ENCODE measurements at regions not wholly inside any gene's neighbourhood (a gene's known extent, or its start where the extent isn't known, plus 50 kb on each side); places are given as distances from the start of the nearest gene placed in this dataset.

DNA sequence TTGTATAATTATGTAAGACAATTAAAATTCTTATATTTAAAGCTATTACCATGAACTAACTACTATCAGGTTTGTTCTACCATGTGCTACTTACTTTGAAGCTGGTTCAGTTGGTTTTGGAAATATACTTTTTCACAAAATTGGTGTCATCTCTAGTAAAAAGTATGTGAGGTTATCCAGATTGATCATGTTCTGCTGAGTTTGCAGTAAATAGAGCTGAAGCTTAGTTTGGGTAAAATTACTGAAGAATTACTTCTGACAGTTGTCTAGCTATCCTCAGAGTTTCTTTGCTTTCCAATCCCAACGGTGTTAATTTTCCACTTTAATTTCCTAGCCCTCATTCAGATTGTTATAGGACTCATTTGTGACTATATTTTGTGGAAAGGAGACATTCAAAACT is 184.2 kb downstream of the FAT4 start:
- TF ChIP-seq, protein P1, sequence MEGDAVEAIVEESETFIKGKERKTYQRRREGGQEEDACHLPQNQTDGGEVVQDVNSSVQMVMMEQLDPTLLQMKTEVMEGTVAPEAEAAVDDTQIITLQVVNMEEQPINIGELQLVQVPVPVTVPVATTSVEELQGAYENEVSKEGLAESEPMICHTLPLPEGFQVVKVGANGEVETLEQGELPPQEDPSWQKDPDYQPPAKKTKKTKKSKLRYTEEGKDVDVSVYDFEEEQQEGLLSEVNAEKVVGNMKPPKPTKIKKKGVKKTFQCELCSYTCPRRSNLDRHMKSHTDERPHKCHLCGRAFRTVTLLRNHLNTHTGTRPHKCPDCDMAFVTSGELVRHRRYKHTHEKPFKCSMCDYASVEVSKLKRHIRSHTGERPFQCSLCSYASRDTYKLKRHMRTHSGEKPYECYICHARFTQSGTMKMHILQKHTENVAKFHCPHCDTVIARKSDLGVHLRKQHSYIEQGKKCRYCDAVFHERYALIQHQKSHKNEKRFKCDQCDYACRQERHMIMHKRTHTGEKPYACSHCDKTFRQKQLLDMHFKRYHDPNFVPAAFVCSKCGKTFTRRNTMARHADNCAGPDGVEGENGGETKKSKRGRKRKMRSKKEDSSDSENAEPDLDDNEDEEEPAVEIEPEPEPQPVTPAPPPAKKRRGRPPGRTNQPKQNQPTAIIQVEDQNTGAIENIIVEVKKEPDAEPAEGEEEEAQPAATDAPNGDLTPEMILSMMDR (IDR thresholded peaks at IDR 0.05; ENCODE audit: borderline replicate concordance, extremely low read depth, low read length, poor library complexity, severe bottlenecking), result no peak
- TF ChIP-seq EZH2 (IDR thresholded peaks at IDR 0.05; ENCODE audit: borderline replicate concordance, low read depth, low read length, severe bottlenecking), result no peak
